ENCODE measurements at regions not wholly inside any gene's neighbourhood (a gene's known extent, or its start where the extent isn't known, plus 50 kb on each side); places are given as distances from the start of the nearest gene placed in this dataset.

DNA sequence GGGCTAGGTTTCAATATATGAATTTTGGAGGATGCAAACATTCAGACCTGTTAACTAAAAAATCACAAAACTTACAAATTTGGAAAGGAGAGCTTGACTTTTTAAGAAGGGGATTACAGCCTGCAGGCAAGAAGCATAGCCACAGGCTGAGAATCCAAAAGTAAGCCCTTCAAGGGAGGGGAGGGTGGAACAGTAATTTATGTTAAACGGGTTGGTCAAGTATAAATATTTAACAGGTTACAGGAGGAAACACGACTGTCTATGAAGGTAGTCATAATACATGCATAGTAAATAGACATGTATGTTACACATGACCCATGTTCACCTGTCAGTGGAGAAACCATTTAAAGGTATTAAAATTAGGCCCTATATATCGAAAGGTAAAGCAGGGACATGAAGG, 261.1 kb upstream of the RGS18 start:
- TF ChIP-seq FOXA1 (IDR thresholded peaks at IDR 0.05) (no peak), ZNF384 (IDR thresholded peaks at IDR 0.05) (no peak), ARNT (IDR thresholded peaks at IDR 0.05) (no peak), L3MBTL2 (conservative IDR thresholded peaks at IDR 0.05) (no peak)
